Activated CD4-positive, CD25-positive, alpha-beta regulatory T cell treated with anti-CD3 and anti-CD28 coated beads, Interleukin-2, amount 50 U/mL, for 72 hours (primary cell): ENCODE measurements at regions not wholly inside any gene's neighbourhood (a gene's known extent, or its start where the extent isn't known, plus 50 kb on each side); places are given as distances from the start of the nearest gene placed in this dataset.
"Not testable (repeated sequence)": the region's sequence is repeated elsewhere in the genome, so short reads cannot be mapped to it uniquely, and the experiment has no call there.

Source experiments
- DNase-seq: peaks from one replicate; pipeline ENCODE4 v3.0.0; 2021

GRCh38 chr10:91005276-91005675, 84.4 kb upstream of the ANKRD1 start:
- not testable (repeated sequence) for DNase-seq

DNA sequence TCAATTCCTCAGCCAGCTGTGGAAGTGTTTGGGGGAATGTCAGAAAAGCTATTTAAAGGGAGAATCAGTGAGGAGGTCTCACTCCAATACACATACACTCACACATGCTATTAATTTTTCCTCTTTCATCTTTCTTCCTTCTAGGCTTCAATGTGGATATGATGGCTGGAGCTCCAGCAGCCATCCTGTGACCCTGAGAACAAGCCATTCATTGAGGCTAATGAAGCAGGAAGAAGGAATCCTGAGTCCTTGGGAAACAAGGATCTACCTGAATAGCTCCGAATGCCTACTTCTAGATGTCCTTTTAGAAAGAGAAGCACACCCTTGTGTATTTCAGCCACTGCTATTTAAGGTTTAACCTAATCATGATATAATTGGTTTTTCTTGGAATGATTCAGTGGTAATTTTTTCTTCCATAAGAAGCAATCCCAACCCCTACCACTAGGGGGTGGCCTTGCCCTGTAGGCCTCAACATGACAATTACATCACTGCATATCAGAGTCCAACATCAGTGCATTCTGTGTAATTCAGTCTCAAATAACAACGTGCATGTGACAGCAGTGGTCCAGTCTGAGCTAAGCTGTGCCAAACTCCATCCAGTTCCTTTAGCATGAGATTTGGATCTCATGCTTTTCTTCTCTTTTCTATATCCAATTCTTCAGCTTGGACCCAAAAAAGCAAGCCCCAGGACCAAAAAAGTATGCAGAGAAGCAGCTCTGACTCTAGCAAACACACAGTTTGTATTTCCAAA, 85.3 kb upstream of the ANKRD1 start:
- DNase-seq, result peak; percentile 64

- no peak for DNase-seq
Observed at GRCh38 chr10:91006752-91007346, 86.0 kb upstream of the ANKRD1 start.

DNA sequence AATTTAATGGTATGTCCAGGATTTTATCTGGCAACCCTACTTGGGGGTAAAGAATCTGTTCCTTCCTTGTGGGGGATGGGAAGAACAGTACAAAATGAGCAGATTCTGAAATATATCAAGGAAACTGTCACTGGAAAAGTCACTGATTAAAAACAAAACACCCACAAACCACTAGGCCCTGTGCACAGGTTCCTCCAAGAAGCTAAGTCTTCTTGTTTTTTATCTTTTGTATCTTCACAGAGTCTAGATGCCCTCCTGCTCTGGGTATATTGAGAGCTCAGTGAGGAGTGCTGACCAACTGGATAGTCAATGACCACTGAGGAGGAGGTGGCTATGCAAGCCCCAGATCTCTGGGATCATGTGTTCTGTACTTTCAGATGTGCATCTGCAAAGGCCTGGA, 86.8 kb upstream of the ANKRD1 start:
- DNase-seq, result no peak

GRCh38 chr10:91009121-91009520, 88.2 kb upstream of the ANKRD1 start:
- DNase-seq, result no peak

- DNase-seq, result no peak
Observed at GRCh38 chr10:91010952-91011351, 90.1 kb upstream of the ANKRD1 start.

DNA sequence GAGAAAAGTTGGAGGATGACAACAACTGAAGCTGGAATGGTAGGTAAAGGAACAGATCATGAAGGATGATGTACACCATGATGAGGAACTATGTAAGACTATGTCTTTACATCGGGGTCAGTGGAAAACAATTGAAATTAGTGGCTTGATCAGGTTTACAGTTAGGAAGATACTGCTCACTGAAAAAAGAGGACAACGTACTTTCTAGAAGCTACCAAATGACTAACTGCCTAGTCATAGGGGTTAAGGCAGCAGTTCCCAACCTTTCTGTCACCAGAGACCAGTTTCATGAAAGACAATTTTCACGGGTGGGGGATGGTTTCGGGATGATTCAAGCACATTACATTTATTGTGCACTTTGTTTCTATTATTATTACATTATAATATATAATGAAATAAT, 91.6 kb upstream of the ANKRD1 start:
- no peak for DNase-seq

- DNase-seq, result no peak
Observed at GRCh38 chr10:91013985-91014384, 93.1 kb upstream of the ANKRD1 start.

- DNase-seq, result no peak
Observed at GRCh38 chr10:91017198-91017597, 96.3 kb upstream of the ANKRD1 start.

DNA sequence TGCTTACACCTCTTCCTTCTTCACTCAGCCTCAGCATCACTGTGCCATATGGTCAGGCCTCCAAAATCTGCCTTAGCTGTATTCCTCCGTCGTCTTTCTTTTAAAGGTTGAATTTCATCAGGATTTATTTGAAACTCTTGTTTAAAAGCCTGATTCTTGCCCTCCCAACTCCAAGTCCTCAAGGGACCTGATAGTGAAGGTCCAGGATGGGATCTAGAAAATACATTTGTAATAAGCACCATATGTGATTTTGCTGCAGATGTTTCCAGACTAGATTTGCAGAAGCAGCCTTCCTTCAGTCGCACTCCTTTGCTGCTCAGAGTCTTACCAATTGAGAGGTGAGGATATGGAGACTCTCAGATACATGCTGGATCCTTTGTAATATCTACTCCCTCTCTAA, 101.0 kb upstream of the ANKRD1 start:
- DNase-seq, result no peak

DNA sequence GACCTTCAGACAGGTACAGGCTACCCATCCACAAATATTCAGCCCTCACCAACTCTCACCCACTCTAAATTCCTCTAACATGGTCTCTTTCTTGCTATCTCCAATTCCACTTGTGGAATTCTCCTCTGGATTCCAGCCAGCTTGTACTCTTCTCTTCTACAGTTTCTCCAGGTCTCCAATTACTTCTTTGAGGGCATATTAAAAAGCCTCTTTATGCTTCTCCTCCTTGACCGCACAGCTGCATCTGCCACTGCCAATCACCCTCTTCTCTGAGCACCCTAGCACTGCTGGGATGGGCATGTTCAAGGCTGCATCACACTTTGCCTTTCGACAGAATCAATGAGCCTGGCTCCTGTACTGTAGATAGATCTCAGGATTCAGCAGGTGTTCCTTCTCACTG, 101.5 kb upstream of the ANKRD1 start:
- no peak for DNase-seq

DNA sequence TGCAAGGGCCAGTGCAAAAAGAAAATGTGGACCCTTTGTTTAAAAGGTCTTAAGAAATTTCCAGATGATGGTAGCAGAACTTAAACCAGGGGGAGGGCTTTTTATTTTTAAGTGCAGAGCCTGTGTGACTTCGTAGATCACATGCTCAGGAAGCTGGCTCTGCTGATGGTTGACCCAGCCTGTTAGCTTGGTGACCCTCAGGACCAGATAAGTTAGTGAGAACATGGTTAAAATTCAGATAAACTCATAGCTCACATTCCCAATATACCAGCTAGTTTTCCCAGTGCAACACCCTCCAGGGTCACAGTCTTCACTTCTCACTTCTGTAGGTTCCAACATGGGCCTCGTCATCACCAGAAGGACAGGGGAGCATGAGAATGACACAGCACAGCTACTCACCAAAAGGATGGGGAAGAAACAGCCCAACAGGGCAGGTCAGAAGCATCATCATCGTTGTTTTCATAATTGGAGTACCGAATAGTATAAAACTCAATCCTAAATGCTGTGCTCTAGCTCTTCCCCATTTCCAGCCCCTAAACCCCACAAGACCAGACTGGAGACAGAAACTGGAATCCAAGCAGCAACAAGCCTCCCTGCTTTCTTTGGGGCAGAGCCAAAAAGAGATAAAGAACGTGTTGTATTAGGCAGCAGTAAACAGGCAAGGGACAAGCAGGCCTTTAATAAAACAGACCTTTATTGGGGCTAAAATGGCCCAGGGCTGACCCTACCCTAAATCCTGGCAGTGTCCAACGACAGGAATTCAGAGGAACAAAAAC, 102.2 kb upstream of the ANKRD1 start:
- DNase-seq, result no peak

GRCh38 chr10:91023700-91024398, 103.0 kb upstream of the ANKRD1 start:
- no peak for DNase-seq

GRCh38 chr10:91024541-91024940, 103.7 kb upstream of the ANKRD1 start:
- no peak for DNase-seq

DNA sequence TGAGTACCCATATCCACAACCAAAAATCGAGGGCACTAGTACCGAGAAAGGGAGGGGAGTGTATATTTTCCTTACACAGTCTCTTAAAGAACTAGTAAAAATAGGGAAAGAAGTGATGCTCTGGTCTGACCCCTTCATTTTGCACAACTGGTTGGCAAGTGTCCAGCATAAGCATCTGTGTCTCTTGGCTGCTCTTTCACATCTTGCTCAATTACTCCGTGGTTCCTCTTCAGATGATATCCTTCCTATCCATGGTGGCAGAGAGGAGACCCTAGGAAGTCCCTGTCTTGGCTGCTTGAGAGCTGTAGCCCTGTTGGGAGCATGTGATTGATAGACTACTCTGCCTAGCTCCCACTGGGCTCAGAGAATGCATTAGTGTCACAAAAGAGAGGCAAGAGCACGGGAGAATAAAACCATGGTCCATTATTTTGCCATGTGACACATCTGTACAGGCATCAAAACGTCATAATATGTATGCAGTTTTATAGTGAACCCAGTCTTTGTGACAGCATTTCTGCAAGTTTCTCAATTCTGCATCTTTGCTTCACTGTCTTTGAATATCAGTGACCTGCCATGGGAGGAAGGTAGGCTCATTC, 111.8 kb upstream of the ANKRD1 start:
- DNase-seq, result no peak

GRCh38 chr10:91033324-91033950, 112.5 kb upstream of the ANKRD1 start:
- no peak for DNase-seq

- no peak for DNase-seq
Observed at GRCh38 chr10:91034042-91034441, 113.2 kb upstream of the ANKRD1 start.

GRCh38 chr10:91034494-91035159, 113.7 kb upstream of the ANKRD1 start:
- no peak for DNase-seq

DNA sequence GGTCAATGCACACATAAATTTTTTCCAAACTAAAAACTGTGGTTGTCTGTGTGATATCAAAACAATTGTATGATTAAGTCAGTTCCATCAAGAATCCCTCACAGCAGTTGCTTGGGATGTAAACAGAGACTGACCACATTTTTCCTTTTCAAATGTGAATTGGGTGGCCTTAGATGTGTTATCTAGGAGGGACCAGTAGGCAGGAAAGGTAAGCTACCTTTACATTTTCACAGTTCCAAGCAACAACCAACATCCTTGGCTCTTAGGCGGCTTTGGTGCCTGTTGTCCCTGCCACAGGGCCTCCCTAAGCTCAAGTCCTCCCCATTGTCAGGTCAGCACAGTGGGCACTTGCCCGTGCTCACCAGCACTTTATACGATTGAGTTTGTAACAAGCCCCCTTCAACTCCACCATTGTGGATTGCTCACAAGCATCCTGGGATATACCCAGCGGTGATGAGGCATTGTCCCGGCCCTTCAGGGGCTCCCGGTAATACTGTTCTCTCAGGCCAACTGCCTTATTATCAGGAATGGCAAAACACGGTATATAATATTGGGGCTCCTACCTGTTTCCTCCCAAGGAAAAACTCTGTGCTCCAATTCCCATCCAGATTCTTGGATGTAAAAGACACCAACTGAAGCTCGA, 114.9 kb upstream of the ANKRD1 start:
- no peak for DNase-seq

DNA sequence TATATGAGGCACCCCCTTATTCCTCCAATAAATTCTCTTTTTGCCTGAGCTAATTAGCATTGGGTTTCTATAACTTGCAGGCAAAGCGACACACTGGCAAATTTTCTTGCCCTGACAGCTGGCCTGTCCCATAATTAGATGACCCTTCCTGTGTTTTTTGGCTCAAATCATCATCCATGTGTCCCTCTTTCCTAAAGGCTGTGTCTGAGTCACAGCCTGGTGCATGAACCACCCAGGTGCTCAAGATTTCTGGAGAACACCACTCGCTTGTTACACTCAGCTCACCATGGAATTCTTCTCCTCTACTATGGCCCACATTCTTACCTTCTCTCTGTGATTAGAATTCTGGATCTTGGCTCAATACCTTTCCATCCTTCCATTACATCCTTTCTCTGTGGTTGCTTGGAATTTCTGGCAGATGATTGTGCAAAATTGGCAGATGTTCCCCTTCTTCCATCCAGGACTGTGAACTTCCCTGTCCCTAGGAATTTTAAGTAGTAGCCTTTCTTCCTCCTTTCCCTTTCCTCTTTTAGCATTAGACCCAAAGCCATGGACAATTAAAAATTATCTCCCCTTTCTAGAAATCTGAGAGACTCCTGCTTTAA, 116.0 kb upstream of the ANKRD1 start:
- DNase-seq, result no peak

DNA sequence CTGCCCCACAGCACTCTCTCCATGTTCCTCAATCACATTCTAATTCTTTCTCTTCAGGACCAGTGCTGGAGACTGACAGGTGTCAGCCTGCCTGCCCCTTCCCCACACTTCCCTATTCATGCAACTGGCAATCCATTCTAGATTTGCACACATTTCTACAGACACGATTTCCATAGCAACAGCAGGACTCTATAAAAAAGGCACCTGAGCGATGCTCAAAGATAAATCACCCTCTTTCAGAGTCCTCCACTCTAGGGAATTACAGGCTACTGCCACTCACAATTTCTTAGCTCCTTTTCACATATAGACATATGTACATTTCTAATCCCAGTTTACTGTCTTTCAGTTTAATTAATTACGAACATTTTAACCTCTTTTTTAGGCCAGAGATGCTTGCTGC, 118.1 kb upstream of the ANKRD1 start:
- no peak for DNase-seq
